Fibroblast of the aortic adventitia (primary cell): ENCODE measurements at regions not wholly inside any gene's neighbourhood (a gene's known extent, or its start where the extent isn't known, plus 50 kb on each side); places are given as distances from the start of the nearest gene placed in this dataset.

ENCODE experiments used
- DNase-seq: peaks from one replicate; pipeline ENCODE4 v3.0.0-alpha.2; 2010; ENCODE audit warnings: low read depth
- H3K4me3 ChIP-seq: 2 replicates; pipeline ENCODE4 v1.5.1; 2011; ENCODE audit warnings: low read depth, mild to moderate bottlenecking, control low read depth, low read length, moderate library complexity
- TF ChIP-seq, protein P1 (sequence below): IDR thresholded peaks from 2 replicates; pipeline ENCODE4 v1.5.1; 2011; ENCODE audit warnings: mild to moderate bottlenecking, low read length, control low read depth, inconsistent platforms; ENCODE audit not compliant: insufficient read depth

DNA sequence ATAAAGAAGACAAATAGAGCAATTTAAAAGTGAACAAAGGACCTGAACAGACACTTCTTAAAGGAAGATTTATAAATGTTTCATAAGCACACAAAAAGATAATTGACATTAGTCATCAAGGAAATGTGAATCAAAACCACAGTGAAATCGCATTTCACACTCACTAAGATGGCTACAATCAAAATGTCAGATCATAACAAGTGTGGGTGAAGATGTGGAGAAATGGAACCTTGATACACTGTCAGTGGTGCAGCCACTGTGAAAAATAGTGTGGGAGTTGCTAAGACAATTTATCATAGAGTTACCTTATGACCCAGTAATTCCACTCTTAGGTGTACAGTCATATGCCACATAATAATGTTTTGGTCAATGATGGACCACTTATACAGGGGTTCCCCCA is 54.5 kb upstream of the HTR4 start:
- no peak overlapping the region for H3K4me3 ChIP-seq
- no peak for DNase-seq
- TF ChIP-seq, protein P1, sequence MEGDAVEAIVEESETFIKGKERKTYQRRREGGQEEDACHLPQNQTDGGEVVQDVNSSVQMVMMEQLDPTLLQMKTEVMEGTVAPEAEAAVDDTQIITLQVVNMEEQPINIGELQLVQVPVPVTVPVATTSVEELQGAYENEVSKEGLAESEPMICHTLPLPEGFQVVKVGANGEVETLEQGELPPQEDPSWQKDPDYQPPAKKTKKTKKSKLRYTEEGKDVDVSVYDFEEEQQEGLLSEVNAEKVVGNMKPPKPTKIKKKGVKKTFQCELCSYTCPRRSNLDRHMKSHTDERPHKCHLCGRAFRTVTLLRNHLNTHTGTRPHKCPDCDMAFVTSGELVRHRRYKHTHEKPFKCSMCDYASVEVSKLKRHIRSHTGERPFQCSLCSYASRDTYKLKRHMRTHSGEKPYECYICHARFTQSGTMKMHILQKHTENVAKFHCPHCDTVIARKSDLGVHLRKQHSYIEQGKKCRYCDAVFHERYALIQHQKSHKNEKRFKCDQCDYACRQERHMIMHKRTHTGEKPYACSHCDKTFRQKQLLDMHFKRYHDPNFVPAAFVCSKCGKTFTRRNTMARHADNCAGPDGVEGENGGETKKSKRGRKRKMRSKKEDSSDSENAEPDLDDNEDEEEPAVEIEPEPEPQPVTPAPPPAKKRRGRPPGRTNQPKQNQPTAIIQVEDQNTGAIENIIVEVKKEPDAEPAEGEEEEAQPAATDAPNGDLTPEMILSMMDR, result no peak

DNA sequence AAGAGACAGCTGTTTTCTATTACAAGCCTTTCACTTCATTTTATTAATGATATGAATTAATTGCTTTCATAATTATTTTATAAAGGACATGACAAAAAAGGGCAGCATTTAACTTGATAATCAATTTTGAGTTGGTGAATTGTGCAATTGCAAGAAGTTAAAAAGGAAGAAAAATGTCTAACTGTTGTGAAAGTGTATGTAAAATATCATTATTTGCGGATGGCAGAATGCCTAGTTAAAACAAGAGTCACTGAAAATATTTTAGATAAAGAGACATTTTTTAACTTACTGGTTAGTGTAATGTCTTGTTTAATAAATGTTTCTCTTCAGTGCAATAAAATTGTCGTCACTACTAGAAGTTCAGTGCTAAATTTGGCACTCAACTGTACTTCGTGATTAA is 57.6 kb upstream of the HTR4 start:
- no peak overlapping the region for H3K4me3 ChIP-seq
- TF ChIP-seq, protein P1, result no peak
- peak; percentile 78 for DNase-seq

DNA sequence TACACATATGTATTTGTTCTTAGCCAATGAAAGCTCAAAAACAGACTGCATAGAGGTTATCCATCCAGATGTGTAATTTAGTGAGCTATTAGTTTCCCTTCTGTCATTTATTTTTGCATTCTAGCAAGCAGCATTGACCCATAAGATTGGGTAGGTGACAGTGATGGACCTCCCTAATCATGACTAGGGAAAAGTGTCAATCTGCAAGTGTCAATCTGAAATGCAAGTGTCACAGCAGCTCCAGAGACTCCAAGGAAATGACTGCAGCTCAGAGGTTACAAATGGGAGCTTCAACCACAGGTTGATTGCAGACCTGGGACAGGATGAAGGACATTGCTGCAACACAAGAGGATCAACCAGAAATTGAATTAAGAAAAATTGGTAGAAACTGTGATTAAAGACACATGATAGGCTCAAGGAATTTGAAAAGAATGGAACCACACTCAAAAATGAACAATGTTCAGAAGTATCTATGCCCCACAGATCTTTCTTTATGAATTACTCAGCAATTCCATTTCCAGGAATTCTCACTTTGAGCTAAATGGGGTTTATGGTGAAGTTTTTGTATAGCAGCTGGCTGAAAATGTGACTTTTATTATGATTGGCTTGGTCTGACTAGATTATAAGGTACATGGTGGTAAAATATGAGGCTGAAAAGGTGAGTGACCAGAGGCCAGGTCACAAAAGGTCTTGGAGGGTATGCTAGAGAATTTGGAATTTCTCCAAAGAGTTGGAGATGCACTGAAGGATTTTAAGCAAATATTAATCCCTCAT is 59.6 kb upstream of the HTR4 start:
- H3K4me3 ChIP-seq, result no peak overlapping the region
- no peak for DNase-seq
- TF ChIP-seq, protein P1, result no peak

DNA sequence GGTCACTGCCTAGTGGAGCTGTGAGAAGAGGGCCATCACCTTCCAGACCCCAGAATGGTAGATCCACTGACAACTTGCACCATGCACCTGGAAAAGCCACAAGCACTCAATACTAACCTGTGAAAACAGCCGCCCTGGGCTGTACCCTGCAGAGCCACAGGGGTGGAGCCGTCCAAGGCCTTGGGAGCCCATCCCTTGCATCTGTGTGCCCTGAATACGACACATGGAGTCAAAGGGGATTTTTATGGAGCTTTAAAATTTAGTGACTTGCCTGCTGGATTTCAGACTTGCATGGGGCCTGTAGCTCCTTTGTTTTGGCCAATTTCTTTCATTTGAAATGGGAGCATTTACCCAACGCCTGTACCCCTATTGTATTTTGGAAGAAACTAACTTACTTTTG is 62.4 kb upstream of the HTR4 start:
- no peak overlapping the region for H3K4me3 ChIP-seq
- TF ChIP-seq, protein P1, result no peak
- no peak for DNase-seq

DNA sequence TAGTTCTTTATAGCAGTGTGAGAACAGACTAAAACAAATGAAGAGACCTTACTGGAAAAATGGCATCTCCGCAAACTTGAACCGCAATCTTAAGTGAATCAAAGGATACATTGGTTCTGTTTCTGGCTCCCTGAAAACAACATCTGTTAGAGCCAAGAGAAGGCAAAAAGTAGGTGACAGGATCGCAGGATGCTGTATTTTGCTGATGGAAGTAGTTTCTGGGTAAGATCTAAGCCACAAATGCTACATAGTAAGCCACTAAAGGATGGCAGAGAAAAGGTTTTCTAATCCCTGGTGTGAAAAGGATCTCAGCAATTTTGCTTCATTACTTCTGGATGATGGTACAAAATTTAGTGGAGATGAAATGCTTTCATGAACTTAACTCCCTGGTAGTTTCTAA is 63.3 kb upstream of the HTR4 start:
- no peak for DNase-seq
- TF ChIP-seq, protein P1, result no peak
- H3K4me3 ChIP-seq, result no peak overlapping the region

DNA sequence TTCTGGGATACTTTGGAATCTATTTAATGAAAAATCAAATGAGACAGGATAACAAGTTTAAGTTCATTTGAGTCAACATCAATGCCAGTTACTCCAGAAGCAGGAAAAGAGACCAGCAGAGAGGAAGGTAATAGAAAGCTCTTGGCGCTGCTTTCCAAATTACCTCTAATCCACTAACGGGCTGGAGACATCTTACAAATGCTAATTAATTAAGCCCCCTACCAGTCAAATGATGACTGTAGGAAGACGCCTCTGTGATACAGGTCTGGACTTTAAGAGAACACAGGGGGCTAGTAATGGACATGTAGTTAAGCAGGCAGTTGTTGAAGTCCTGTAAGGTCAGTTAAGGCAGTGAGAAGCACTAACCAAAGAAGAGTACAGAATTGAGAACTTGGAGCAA is 65.3 kb upstream of the HTR4 start:
- H3K4me3 ChIP-seq, result no peak overlapping the region
- TF ChIP-seq, protein P1, result no peak
- no peak for DNase-seq

DNA sequence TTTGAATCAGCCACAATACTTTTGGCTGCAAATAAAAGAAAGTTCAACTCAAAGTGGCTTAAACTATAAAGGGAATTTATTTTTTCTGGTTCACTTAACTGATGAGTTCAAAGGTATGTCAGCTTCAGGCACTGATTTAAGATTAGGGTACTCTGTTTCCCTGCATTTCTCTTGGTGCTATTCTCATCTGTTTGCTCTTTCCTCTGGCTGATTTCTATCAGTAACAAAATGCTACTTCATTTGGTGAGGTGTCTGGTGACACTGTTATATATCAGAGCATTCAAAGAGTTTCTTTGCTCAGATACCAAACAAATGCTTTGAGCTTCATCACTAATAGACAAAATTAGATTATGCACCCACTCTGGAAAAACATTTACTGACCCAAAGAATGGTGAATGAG is 65.9 kb upstream of the HTR4 start:
- TF ChIP-seq, protein P1, result no peak
- no peak for DNase-seq
- no peak overlapping the region for H3K4me3 ChIP-seq
